Neural cell (in vitro differentiated cells): ENCODE measurements at regions not wholly inside any gene's neighbourhood (a gene's known extent, or its start where the extent isn't known, plus 50 kb on each side); places are given as distances from the start of the nearest gene placed in this dataset.

Experiments used
- H2AFZ ChIP-seq: fragments of 200-600, 300-800 bp; sonication (generic), shearing (Covaris generic); 2 replicates; pipeline ENCODE4 v1.6.0; 2014; ENCODE audit warnings: low read depth, mild to moderate bottlenecking, antibody characterized with exemption, low read length, moderate library complexity
- H3F3A ChIP-seq: fragments of 200-600 bp; shearing (Covaris generic); 2 replicates; pipeline ENCODE4 v1.6.1; 2016; ENCODE audit warnings: mild to moderate bottlenecking, moderate library complexity, mixed read lengths, antibody characterized with exemption, low read length; ENCODE audit not compliant: insufficient read depth, poor library complexity, severe bottlenecking
- H3K27ac ChIP-seq: fragments of 200-600, 300-800 bp; sonication (generic), shearing (Covaris generic); 2 replicates; pipeline ENCODE4 v1.5.1; 2014; ENCODE audit warnings: mild to moderate bottlenecking, low read length, moderate library complexity
- H3K27me3 ChIP-seq: fragments of 300-800, 200-600 bp; sonication (generic), shearing (Covaris generic); 2 replicates; pipeline ENCODE4 v1.6.0; 2014; ENCODE audit warnings: mild to moderate bottlenecking, low read depth, low read length, moderate library complexity; ENCODE audit not compliant: insufficient read depth
- H3K36me3 ChIP-seq: fragments of 300-800, 200-600 bp; sonication (generic), shearing (Covaris generic); 2 replicates; pipeline ENCODE4 v1.5.1; 2014; ENCODE audit warnings: mild to moderate bottlenecking, antibody characterized with exemption, low read length, moderate library complexity; ENCODE audit not compliant: insufficient read depth
- H3K4me2 ChIP-seq: fragments of 300-800, 200-600 bp; sonication (generic), shearing (Covaris generic); 2 replicates; pipeline ENCODE4 v1.6.0; 2014; ENCODE audit warnings: mild to moderate bottlenecking, low read length
- H3K4me3 ChIP-seq: fragments of 300-800, 200-600 bp; sonication (generic), shearing (Covaris generic); 2 replicates; pipeline ENCODE4 v1.5.1; 2014; ENCODE audit warnings: mild to moderate bottlenecking, low read length, moderate library complexity
- H3K79me2 ChIP-seq: fragments of 200-600 bp; shearing (Covaris generic); replicated peaks from 2 replicates; pipeline ENCODE4 v1.6.0; 2014; ENCODE audit warnings: mild to moderate bottlenecking, low read length, moderate library complexity; ENCODE audit not compliant: insufficient read depth
- H3K9ac ChIP-seq: fragments of 300-800, 200-600 bp; sonication (generic), shearing (Covaris generic); 2 replicates; pipeline ENCODE4 v1.6.1; 2016; ENCODE audit warnings: mild to moderate bottlenecking, low read length, mixed read lengths
- H3K9me2 ChIP-seq: fragments of 200-600 bp; shearing (Covaris generic); 2 replicates; pipeline ENCODE4 v1.6.1; 2016; ENCODE audit warnings: mild to moderate bottlenecking, low read length, mixed read lengths; ENCODE audit not compliant: insufficient read depth
- H3K9me3 ChIP-seq: fragments of 200-600, 300-800 bp; sonication (generic), shearing (Covaris generic); 2 replicates; pipeline ENCODE4 v1.6.1; 2016; ENCODE audit warnings: mild to moderate bottlenecking, mixed run types, low read length, moderate library complexity, mixed read lengths
- H4K20me1 ChIP-seq: fragments of 200-600 bp; shearing (Covaris generic); 2 replicates; pipeline ENCODE4 v1.6.1; 2016; ENCODE audit warnings: mild to moderate bottlenecking, mixed run types; ENCODE audit not compliant: insufficient read depth
- EP300 ChIP-seq: fragments of 450-650 bp; conservative IDR thresholded peaks from 2 replicates; pipeline ENCODE4 v1.6.1; 2014; ENCODE audit warnings: antibody characterized with exemption, mild to moderate bottlenecking, moderate library complexity; ENCODE audit not compliant: poor library complexity, severe bottlenecking
- EZH2 ChIP-seq: fragments of 200-600, 300-800 bp; shearing (Covaris generic), sonication (generic); IDR thresholded peaks from 2 replicates; pipeline ENCODE4 v1.6.1; 2014; ENCODE audit warnings: antibody characterized with exemption, low read length, borderline replicate concordance, mild to moderate bottlenecking; ENCODE audit not compliant: insufficient read depth, poor library complexity, severe bottlenecking
- MXI1 ChIP-seq: fragments of 450-650 bp; conservative IDR thresholded peaks from 2 replicates; pipeline ENCODE4 v1.6.1; 2014; ENCODE audit warnings: antibody characterized with exemption, mild to moderate bottlenecking; ENCODE audit not compliant: poor library complexity, severe bottlenecking
- POLR2AphosphoS5 ChIP-seq: IDR thresholded peaks from 2 replicates; pipeline ENCODE4 v1.6.1; 2012
- RAD21 ChIP-seq: fragments of 450-650 bp; conservative IDR thresholded peaks from 2 replicates; pipeline ENCODE4 v1.6.1; 2014; ENCODE audit warnings: antibody characterized with exemption, mild to moderate bottlenecking, moderate library complexity
- SMC3 ChIP-seq: fragments of 450-650 bp; conservative IDR thresholded peaks from 2 replicates; pipeline ENCODE4 v1.6.1; 2014; ENCODE audit warnings: antibody characterized with exemption, mild to moderate bottlenecking, moderate library complexity; ENCODE audit not compliant: poor library complexity
- TAF1 ChIP-seq: IDR thresholded peaks from 2 replicates; pipeline ENCODE4 v1.6.1; 2012; ENCODE audit warnings: low read depth
- TF ChIP-seq, protein P1 (sequence below): IDR thresholded peaks from 2 replicates; pipeline ENCODE4 v1.6.1; 2012; ENCODE audit warnings: borderline replicate concordance
- TF ChIP-seq, protein P2 (sequence below): fragments of 450-650 bp; IDR thresholded peaks from 2 replicates; pipeline ENCODE4 v1.5.1; 2014; ENCODE audit warnings: antibody characterized with exemption, mild to moderate bottlenecking, moderate library complexity; ENCODE audit not compliant: poor library complexity, severe bottlenecking

DNA sequence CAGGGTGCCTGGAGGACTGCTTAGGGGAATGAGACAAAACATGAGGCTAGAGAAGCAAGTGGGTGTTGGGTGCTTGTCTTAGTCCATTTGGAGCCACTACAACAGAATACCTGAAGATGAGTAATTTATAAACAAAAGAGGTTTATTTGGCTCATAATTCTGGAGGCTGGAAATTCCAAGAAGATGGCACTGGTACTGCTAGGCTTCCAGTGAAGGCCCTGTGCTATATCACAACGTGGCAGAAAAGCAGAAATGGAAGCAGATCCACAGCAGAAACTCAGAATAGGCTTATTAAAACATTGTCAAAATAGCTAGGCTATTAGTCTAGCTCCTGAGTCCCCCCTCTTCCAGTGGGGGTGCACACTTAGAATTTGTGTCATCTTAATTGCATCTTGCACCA is 701.7 kb downstream of the RWDD3 start:
- Histone ChIP-seq H3K27ac (no peak overlapping the region), H3K79me2 (no peaks in the 10 kb centered on the region), H4K20me1 (no peaks in the 10 kb centered on the region), H3K4me3 (no peak overlapping the region), H3K4me2 (no peak overlapping the region), H2AFZ (no peak overlapping the region), H3K9me2 (no peaks in the 10 kb centered on the region), H3K36me3 (no peaks in the 10 kb centered on the region), H3F3A (no peaks in the 10 kb centered on the region), H3K9ac (no peak overlapping the region), H3K9me3 (no peaks in the 10 kb centered on the region), H3K27me3 (no peaks in the 10 kb centered on the region)
- TF ChIP-seq TAF1 (no peak), RAD21 (no peak), MXI1 (no peak)
- TF ChIP-seq, protein P1, sequence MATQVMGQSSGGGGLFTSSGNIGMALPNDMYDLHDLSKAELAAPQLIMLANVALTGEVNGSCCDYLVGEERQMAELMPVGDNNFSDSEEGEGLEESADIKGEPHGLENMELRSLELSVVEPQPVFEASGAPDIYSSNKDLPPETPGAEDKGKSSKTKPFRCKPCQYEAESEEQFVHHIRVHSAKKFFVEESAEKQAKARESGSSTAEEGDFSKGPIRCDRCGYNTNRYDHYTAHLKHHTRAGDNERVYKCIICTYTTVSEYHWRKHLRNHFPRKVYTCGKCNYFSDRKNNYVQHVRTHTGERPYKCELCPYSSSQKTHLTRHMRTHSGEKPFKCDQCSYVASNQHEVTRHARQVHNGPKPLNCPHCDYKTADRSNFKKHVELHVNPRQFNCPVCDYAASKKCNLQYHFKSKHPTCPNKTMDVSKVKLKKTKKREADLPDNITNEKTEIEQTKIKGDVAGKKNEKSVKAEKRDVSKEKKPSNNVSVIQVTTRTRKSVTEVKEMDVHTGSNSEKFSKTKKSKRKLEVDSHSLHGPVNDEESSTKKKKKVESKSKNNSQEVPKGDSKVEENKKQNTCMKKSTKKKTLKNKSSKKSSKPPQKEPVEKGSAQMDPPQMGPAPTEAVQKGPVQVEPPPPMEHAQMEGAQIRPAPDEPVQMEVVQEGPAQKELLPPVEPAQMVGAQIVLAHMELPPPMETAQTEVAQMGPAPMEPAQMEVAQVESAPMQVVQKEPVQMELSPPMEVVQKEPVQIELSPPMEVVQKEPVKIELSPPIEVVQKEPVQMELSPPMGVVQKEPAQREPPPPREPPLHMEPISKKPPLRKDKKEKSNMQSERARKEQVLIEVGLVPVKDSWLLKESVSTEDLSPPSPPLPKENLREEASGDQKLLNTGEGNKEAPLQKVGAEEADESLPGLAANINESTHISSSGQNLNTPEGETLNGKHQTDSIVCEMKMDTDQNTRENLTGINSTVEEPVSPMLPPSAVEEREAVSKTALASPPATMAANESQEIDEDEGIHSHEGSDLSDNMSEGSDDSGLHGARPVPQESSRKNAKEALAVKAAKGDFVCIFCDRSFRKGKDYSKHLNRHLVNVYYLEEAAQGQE = no peak
- TF ChIP-seq, protein P2, sequence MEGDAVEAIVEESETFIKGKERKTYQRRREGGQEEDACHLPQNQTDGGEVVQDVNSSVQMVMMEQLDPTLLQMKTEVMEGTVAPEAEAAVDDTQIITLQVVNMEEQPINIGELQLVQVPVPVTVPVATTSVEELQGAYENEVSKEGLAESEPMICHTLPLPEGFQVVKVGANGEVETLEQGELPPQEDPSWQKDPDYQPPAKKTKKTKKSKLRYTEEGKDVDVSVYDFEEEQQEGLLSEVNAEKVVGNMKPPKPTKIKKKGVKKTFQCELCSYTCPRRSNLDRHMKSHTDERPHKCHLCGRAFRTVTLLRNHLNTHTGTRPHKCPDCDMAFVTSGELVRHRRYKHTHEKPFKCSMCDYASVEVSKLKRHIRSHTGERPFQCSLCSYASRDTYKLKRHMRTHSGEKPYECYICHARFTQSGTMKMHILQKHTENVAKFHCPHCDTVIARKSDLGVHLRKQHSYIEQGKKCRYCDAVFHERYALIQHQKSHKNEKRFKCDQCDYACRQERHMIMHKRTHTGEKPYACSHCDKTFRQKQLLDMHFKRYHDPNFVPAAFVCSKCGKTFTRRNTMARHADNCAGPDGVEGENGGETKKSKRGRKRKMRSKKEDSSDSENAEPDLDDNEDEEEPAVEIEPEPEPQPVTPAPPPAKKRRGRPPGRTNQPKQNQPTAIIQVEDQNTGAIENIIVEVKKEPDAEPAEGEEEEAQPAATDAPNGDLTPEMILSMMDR = no peak

DNA sequence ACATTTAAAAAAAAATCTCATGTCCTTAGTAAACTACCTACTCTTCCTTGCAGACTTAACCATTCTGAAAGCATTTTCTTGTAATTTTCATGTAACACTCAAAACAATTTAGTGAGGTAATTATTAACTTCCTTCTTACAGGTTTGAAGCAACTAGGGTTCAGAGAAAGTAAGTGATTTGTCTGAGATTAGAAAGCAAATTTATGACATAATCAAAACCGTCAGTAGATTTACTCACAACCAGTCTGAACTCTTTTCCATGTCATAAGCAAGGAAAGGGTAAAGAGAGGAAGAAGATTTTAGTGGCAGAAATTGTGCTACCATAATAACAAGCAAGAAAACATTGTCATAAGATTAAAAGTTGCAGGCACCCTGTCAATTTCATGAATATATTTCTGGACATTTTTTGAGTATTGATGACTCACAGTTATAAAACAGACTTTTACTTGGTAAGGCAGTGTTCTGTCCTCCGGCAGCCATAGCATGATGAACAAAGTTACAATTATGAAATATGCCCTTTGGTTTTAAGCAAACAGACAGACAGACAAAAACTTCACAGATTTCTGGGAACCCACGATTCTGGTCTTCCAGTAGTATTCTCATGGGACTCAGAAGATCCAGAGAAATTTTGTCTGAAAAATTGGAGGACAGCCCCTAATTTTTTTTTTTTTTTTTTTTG is 707.2 kb downstream of the RWDD3 start:
- no peaks in the 10 kb centered on the region for H3K27me3 ChIP-seq
- H3K4me3 ChIP-seq = no peak overlapping the region
- no peaks in the 10 kb centered on the region for H4K20me1 ChIP-seq
- H3K79me2 ChIP-seq = no peaks in the 10 kb centered on the region
- TF ChIP-seq MXI1 = no peak
- no peak for TF ChIP-seq RAD21
- TF ChIP-seq EZH2 = no peak
- TF ChIP-seq SMC3 = no peak
- TF ChIP-seq, protein P2 = no peak
- TF ChIP-seq EP300 = no peak
- TF ChIP-seq, protein P1 = no peak
- TF ChIP-seq TAF1 = no peak
- no peak for TF ChIP-seq POLR2AphosphoS5
- H2AFZ ChIP-seq = no peak overlapping the region
- no peaks in the 10 kb centered on the region for H3F3A ChIP-seq
- no peak overlapping the region for H3K27ac ChIP-seq
- H3K9me3 ChIP-seq = no peaks in the 10 kb centered on the region
- H3K4me2 ChIP-seq = no peak overlapping the region
- no peaks in the 10 kb centered on the region for H3K9me2 ChIP-seq
- no peak overlapping the region for H3K9ac ChIP-seq
- no peaks in the 10 kb centered on the region for H3K36me3 ChIP-seq
